ENCODE measurements at regions not wholly inside any gene's neighbourhood (a gene's known extent, or its start where the extent isn't known, plus 50 kb on each side); places are given as distances from the start of the nearest gene placed in this dataset.

GRCh38 chr22:48876951-48877350, 950.7 kb downstream of the BRD1 start:
- Histone ChIP-seq H3K4me3 (replicated peaks in 1 of 2; ENCODE audit: low read depth in 1 of 2, low read length in 2 of 2) (no peak overlapping the region), H3K9ac (ENCODE audit: low read length) (no peak overlapping the region), H3K4me1 (ENCODE audit: control insufficient read depth in 1 of 2, insufficient read depth in 2 of 2, low read length in 2 of 2) (no peaks in the 10 kb centered on the region), H3K36me3 (ENCODE audit: control insufficient read depth in 1 of 2, insufficient read depth in 2 of 2, low read length in 2 of 2) (no peaks in the 10 kb centered on the region), H4K20me1 (ENCODE audit: insufficient read depth) (no peaks in the 10 kb centered on the region), H3K27ac (ENCODE audit: low read depth, low read length) (no peak overlapping the region), H3K9me2 (ENCODE audit: insufficient read depth) (no peaks in the 10 kb centered on the region), H3K9me3 (ENCODE audit: control insufficient read depth in 1 of 2, insufficient read depth in 1 of 2, low read depth in 1 of 2, low read length in 2 of 2) (peaks cover 0 to 3% of the 10 kb centered on the region in 2 experiments; a peak in 1 of 4 replicates), H3K79me2 (ENCODE audit: insufficient read depth, low read length) (no peaks in the 10 kb centered on the region), H3K27me3 (ENCODE audit: insufficient read depth, low read length) (peaks cover 35% of the 10 kb centered on the region), H3K4me2 (ENCODE audit: low read length) (no peak overlapping the region), H2AFZ (ENCODE audit: low read depth, low read length, poor library complexity, severe bottlenecking) (no peak overlapping the region)
- no peak for DNase-seq (ENCODE audit: low read depth, low spot score)
- no peak for TF ChIP-seq SRF (IDR thresholded peaks at IDR 0.05; ENCODE audit: low read depth)
- TF ChIP-seq CEBPB (IDR thresholded peaks at IDR 0.05; ENCODE audit: low read depth): no peak
- no peak for TF ChIP-seq SP1 (IDR thresholded peaks at IDR 0.05; ENCODE audit: low read depth)
- TF ChIP-seq ZBTB33 (IDR thresholded peaks at IDR 0.05; ENCODE audit: extremely low read depth, insufficient replicate concordance, low read length): no peak
- no peak for TF ChIP-seq SIN3A (IDR thresholded peaks at IDR 0.05; ENCODE audit: low read depth)
- ChIA-PET CTCF (no interaction called here), RAD21 (ENCODE audit: low non-redundant PET in 1 of 2, low total read pairs in 2 of 2, uncharacterized antibody in 2 of 2, unreplicated experiment in 2 of 2) (no interaction called here), POLR2A (no interaction called here)
- ATAC-seq: no peak
- no TSS peak for BruUV-seq (replicated peaks)
- intact Hi-C loops (cut with micrococcal nuclease): no loop called here

- Histone ChIP-seq H4K20me1 (ENCODE audit: insufficient read depth) (no peaks in the 10 kb centered on the region), H3K9me2 (ENCODE audit: insufficient read depth) (no peaks in the 10 kb centered on the region), H3K9ac (ENCODE audit: low read length) (no peak overlapping the region), H3K9me3 (ENCODE audit: control insufficient read depth in 1 of 2, insufficient read depth in 1 of 2, low read depth in 1 of 2, low read length in 2 of 2) (no peaks in the 10 kb centered on the region), H2AFZ (ENCODE audit: low read depth, low read length, poor library complexity, severe bottlenecking) (no peak overlapping the region), H3K79me2 (ENCODE audit: insufficient read depth, low read length) (no peaks in the 10 kb centered on the region), H3K4me1 (ENCODE audit: control insufficient read depth in 1 of 2, insufficient read depth in 2 of 2, low read length in 2 of 2) (no peaks in the 10 kb centered on the region), H3K27ac (ENCODE audit: low read depth, low read length) (no peak overlapping the region), H3K4me2 (ENCODE audit: low read length) (no peak overlapping the region), H3K36me3 (ENCODE audit: control insufficient read depth in 1 of 2, insufficient read depth in 2 of 2, low read length in 2 of 2) (no peaks in the 10 kb centered on the region), H3K27me3 (ENCODE audit: insufficient read depth, low read length) (peaks cover 38% of the 10 kb centered on the region), H3K4me3 (replicated peaks in 1 of 2; ENCODE audit: low read depth in 1 of 2, low read length in 2 of 2) (no peak overlapping the region)
- ChIA-PET CTCF (no interaction called here), POLR2A (no interaction called here), RAD21 (ENCODE audit: low non-redundant PET in 1 of 2, low total read pairs in 2 of 2, uncharacterized antibody in 2 of 2, unreplicated experiment in 2 of 2) (no interaction called here)
- intact Hi-C loops (cut with micrococcal nuclease): no loop called here
- ATAC-seq: no peak
- no peak for TF ChIP-seq EZH2phosphoT487 (IDR thresholded peaks at IDR 0.05; ENCODE audit: borderline replicate concordance)
- TF ChIP-seq POLR2AphosphoS5 (IDR thresholded peaks at IDR 0.05; ENCODE audit: low read depth, low read length): no peak
- no peak for TF ChIP-seq EZH2 (IDR thresholded peaks at IDR 0.05)
- no peak for TF ChIP-seq CBX3 (IDR thresholded peaks at IDR 0.05; ENCODE audit: low read depth)
- TF ChIP-seq ZBTB33 (IDR thresholded peaks at IDR 0.05; ENCODE audit: extremely low read depth, insufficient replicate concordance, low read length): no peak
- DNase-seq (ENCODE audit: low read depth, low spot score): no peak
- BruUV-seq (replicated peaks): no TSS peak
Observed at GRCh38 chr22:48874956-48875355, 952.7 kb downstream of the BRD1 start.
